22Rv1 (cell line): ENCODE measurements at regions not wholly inside any gene's neighbourhood (a gene's known extent, or its start where the extent isn't known, plus 50 kb on each side); places are given as distances from the start of the nearest gene placed in this dataset.
A peak's percentile ranks its signal among the peaks of the same experiment; 100 is the strongest.
"Not testable (repeated sequence)": the region's sequence is repeated elsewhere in the genome, so short reads cannot be mapped to it uniquely, and the experiment has no call there.

Experiments
- H3K27ac ChIP-seq: fragments of 450-650 bp; 2 replicates; pipeline ENCODE4 v1.5.1; 2017
- CTCF ChIP-seq: fragments of 450-650 bp; IDR thresholded peaks from 2 replicates; pipeline ENCODE4 v1.5.1; 2017; ENCODE audit warnings: mild to moderate bottlenecking
- ZFX ChIP-seq: fragments of 450-650 bp; IDR thresholded peaks from 2 replicates; pipeline ENCODE4 v1.6.1; 2017; ENCODE audit warnings: antibody characterized with exemption, borderline replicate concordance

GRCh38 chr10:37489658-37490003, 364.2 kb downstream of the ANKRD30A start:
- TF ChIP-seq CTCF, result no peak
- TF ChIP-seq ZFX, result no peak
- 0 out of 2 replicates have a peak overlapping the region, but pooled peaks have one; percentile 15 for H3K27ac ChIP-seq

- TF ChIP-seq CTCF (no peak), ZFX (no peak)
- H3K27ac ChIP-seq, result 0 out of 2 replicates have a peak overlapping the region, but pooled peaks have one; percentile 15
Observed at GRCh38 chr10:37488792-37489657, 363.6 kb downstream of the ANKRD30A start.

- H3K27ac ChIP-seq, result not testable (repeated sequence)
Observed at GRCh38 chr10:37480596-37480995, 355.2 kb downstream of the ANKRD30A start.

- no peak overlapping the region for H3K27ac ChIP-seq
- TF ChIP-seq ZFX, result no peak
- TF ChIP-seq CTCF, result no peak
Observed at GRCh38 chr10:37479469-37479868, 354.1 kb downstream of the ANKRD30A start.

GRCh38 chr10:37478381-37478780, 353.0 kb downstream of the ANKRD30A start:
- no peak for TF ChIP-seq CTCF
- TF ChIP-seq ZFX, result no peak
- H3K27ac ChIP-seq, result no peak overlapping the region

GRCh38 chr10:37476285-37476684, 350.9 kb downstream of the ANKRD30A start:
- H3K27ac ChIP-seq, result no peak overlapping the region
- TF ChIP-seq ZFX (no peak), CTCF (no peak)

- TF ChIP-seq CTCF, result no peak
- TF ChIP-seq ZFX, result no peak
- no peak overlapping the region for H3K27ac ChIP-seq
Observed at GRCh38 chr10:37474645-37475044, 349.2 kb downstream of the ANKRD30A start.

- TF ChIP-seq ZFX (no peak), CTCF (no peak)
- H3K27ac ChIP-seq, result no peak overlapping the region
Observed at GRCh38 chr10:37473906-37474305, 348.5 kb downstream of the ANKRD30A start.
